ENCODE measurements at regions not wholly inside any gene's neighbourhood (a gene's known extent, or its start where the extent isn't known, plus 50 kb on each side); places are given as distances from the start of the nearest gene placed in this dataset.

- DNase-seq: no peak
Measured at GRCh38 chr4:133866328-133866699, 335.3 kb downstream of the PABPC4L start.

GRCh38 chr4:133865612-133866327, 335.8 kb downstream of the PABPC4L start:
- peak; percentile 27 for DNase-seq

GRCh38 chr4:133863153-133863552, 338.4 kb downstream of the PABPC4L start:
- DNase-seq: no peak

DNA sequence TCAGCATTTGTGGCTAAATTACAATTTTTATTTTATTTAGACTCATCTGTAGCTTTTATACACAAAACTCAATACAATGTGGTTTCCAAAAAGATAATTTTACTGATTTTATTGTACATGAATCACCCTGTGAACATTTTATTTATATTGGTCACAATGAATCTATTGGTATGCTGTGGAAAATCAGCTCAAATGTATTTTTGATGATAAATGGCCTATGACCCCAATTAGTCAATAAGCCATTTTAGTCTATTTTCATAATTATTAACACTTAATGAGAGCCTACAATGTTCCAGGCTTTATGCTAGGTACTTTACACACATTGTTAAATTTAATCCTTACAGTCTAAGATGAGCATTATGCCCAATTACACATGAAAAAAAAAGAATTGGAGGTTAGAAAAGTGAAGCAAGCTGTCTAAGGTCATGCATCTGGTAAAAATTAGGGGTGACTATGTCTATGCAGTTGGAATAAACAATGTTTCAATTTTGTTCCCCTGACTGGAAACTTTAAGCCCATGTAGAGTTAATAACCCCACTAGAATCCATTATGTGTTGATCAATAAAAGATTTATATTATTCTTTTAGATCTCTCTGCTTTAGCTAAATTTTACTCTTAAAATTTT, 344.7 kb downstream of the PABPC4L start:
- DNase-seq: no peak

- DNase-seq: no peak
Measured at GRCh38 chr4:133855001-133855400, 346.6 kb downstream of the PABPC4L start.

DNA sequence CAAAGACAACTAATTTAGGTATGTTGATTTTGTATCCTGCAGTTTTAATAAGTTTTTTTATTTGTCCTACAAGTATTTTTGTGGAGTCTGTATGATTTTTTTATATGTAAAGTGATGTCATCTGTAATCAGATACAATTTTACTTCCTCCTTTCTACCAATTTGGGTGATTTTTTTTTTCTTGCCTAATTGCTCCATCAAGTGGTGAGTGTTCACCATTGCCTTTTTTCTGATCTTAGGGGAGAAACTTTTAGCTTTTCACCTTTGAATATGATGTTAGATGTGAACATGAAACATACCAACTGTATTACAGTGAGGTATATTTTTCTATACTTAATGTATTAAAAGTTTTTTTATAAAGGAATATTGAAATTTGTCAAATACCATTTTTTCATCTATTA, 362.3 kb downstream of the PABPC4L start:
- peak; percentile 16 for DNase-seq

GRCh38 chr4:133823177-133823576, 378.4 kb downstream of the PABPC4L start:
- DNase-seq: no peak

DNA sequence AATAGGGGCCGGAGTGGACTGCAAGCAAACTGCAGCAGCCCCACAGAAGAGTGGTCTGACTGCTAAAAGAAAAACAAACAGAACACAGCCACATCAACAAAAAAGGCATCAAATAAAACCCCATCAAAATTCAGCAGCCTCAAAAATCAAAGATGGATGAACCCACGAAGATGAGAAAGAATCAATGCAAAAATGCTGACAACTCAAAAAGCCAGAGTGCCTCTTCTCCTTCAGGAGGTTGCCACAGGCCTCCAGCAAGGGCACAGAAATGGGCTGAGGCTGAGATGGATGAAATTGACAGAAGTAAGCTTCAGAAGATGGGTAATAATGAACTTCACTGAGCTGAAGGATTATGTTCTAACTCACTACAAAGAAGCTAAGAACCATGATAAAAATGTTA, 388.6 kb downstream of the PABPC4L start:
- DNase-seq: no peak

- no peak for DNase-seq
Measured at GRCh38 chr4:133812236-133812635, 389.4 kb downstream of the PABPC4L start.

- no peak for DNase-seq
Measured at GRCh38 chr4:133808151-133808550, 393.4 kb downstream of the PABPC4L start.

DNA sequence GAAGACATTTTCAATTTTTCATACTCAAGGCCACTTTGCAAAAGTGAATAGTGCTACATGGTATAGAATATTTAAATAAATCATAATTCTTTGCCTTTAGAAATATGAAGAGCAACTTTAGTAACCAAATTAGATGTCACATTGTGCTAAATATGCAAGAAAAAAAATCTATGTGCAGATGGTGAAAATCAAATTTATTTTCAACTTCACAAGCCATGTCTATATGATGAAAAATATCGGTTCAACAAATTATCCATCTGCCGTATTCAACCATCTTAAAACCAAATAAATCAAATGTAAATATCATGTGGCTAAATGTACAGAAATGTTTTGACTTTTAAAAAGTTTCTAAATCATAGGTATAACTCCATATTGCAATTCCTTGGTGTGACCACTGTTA, 398.2 kb downstream of the PABPC4L start:
- DNase-seq: no peak

DNA sequence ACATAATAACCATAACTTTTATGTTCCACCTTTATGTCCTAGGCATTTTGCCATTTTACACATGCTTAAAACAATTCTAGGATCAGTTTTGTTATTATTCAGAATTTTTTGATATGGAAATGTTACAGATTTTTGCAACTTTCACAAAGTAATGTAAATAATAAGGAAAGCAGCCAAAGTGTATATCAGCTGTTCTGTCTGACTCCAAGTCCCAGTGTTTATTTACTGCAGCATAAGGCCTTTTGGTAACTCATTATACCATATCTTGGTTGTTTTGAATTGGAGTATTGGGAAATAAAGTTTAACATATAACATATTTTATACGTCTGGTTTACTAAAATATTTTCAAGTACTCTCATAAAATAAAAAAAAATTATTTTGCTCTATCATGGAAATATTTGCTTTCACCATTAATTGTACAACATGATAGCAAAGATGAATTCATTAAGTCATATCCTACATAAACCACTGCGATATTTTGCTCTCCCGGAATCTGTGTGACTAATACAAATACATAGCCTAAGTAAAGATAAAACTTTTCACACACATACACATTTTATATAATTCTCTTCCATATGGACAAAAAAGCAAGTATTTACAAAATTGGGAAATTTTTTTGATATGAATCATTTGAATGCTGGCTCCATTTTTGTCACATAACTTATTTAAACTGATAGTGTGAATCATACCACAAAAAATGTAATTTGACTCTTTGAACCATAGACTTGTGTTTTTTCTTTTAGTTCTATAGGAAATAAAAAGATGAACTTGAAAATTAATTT, 399.0 kb downstream of the PABPC4L start:
- no peak for DNase-seq

GRCh38 chr4:133801883-133802282, 399.7 kb downstream of the PABPC4L start:
- DNase-seq: no peak

DNA sequence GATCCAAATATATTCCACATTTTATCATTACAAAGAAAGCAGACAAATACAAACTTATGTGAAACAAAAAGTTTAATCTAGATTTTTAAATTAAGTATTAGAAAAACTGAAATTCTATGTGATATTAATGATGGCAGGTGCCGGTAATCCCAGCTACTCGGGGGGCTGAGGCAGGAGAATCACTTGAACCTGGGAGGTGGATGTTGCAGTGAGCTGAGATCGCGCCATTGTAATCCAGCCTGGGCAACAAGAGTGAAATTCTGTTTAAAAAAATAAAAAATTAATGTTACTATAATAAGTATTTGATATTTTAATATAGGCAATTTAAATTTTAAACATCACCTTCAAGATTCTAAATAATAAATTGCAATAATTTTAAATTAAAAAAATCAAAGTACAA, 400.6 kb downstream of the PABPC4L start:
- DNase-seq: no peak

GRCh38 chr4:133799717-133800315, 401.8 kb downstream of the PABPC4L start:
- no peak for DNase-seq

GRCh38 chr4:133777661-133778060, 423.9 kb downstream of the PABPC4L start:
- no peak for DNase-seq

DNA sequence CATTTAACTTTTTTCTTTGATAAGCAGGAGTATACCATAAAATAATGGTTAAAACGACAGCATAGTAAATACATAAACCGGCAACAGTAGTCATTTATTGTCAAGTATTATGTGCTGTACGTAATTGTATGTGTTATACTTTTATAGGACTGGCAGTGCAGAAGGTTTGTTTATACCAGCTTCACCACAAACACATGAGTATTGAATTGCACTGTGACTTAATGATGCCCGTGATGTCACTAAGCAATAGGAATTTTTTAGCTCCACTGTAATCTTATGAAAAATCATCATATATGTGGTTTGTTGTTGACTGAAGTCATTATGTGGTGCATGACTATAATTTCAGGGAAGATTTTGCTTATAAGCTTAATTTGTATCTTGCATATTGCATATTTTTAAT, 424.6 kb downstream of the PABPC4L start:
- DNase-seq: no peak

- no peak for DNase-seq
Measured at GRCh38 chr4:133776503-133776902, 425.1 kb downstream of the PABPC4L start.

DNA sequence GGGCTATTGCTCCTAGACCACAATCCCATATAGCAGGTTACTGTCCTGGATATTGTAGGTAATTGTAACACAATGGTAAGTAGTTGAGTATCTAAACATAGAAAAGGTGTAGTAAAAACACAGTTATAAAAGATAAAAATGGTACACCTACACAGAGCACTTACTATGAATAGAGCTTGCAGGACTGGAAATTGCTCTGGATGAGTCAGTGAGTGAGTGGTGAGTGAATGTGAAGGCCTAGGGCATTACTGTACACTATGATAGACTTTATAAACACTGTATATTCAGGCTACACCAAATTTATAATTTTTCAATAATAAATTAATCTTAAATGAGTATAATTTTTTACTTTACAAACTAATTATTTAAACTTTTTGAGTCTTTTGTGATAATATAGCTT, 425.7 kb downstream of the PABPC4L start:
- no peak for DNase-seq

DNA sequence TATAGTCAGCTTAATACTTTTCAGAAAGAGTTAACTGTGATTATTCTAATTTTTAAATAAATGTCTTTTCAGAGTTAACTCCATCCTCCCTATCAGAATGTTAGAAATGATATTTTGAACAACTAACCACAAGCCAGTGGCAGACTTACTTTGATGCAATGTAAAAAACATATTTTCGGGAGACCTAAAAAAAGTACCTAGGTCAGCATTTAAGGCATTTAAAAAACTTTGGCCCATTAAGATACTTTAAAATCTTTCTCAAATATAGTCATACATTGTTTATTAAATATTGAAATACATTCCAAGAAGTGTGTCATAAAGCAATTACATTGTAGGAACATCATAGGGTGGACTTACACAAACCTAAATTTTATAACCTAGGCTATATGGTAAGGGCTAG, 426.1 kb downstream of the PABPC4L start:
- no peak for DNase-seq

GRCh38 chr4:133759428-133759827, 442.2 kb downstream of the PABPC4L start:
- no peak for DNase-seq

DNA sequence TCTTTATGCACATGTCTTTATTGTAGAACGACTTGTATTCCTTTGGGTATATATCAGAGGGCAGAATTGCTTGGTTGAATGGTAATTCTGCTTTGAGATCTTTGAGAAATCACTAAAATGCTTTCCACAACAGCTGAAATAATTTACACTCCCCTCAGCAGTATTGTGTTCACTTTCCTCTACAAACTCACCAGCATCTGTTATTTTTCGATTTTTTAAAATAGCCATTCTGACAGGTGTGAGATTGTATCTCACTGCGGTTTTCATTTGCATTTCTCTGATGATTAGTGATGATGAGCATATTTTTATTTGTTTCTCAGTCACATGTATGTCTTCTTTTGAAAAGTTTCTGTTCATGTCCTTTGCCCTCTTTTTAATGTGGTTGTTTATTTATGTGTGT, 459.8 kb downstream of the PABPC4L start:
- no peak for DNase-seq

- no peak for DNase-seq
Measured at GRCh38 chr4:133720001-133720400, 481.6 kb downstream of the PABPC4L start.

GRCh38 chr4:133719098-133719497, 482.5 kb downstream of the PABPC4L start:
- no peak for DNase-seq

Data from MV-4-11 (cell line).